ENCODE measurements at regions not wholly inside any gene's neighbourhood (a gene's known extent, or its start where the extent isn't known, plus 50 kb on each side); places are given as distances from the start of the nearest gene placed in this dataset.

GRCh38 chr14:39946807-39947206, 514.6 kb upstream of the FBXO33 start:
- DNase-seq (ENCODE audit: extremely low read depth in 1 of 2, low read depth in 1 of 2), result no peak

GRCh38 chr14:39939023-39939422, 506.8 kb upstream of the FBXO33 start:
- no peak for DNase-seq (ENCODE audit: extremely low read depth in 1 of 2, low read depth in 1 of 2)

- no peak for DNase-seq (ENCODE audit: extremely low read depth in 1 of 2, low read depth in 1 of 2)
Observed at GRCh38 chr14:39912192-39913100, 480.2 kb upstream of the FBXO33 start.

- no peak for DNase-seq (ENCODE audit: extremely low read depth in 1 of 2, low read depth in 1 of 2)
Observed at GRCh38 chr14:39897657-39898056, 465.4 kb upstream of the FBXO33 start.

GRCh38 chr14:39890026-39890425, 457.8 kb upstream of the FBXO33 start:
- DNase-seq (ENCODE audit: extremely low read depth in 1 of 2, low read depth in 1 of 2), result no peak

- DNase-seq (ENCODE audit: extremely low read depth in 1 of 2, low read depth in 1 of 2), result no peak
Observed at GRCh38 chr14:39884091-39884490, 451.9 kb upstream of the FBXO33 start.

- DNase-seq (ENCODE audit: extremely low read depth in 1 of 2, low read depth in 1 of 2), result no peak
Observed at GRCh38 chr14:39880965-39881364, 448.7 kb upstream of the FBXO33 start.

GRCh38 chr14:39880106-39880695, 448.0 kb upstream of the FBXO33 start:
- no peak for DNase-seq (ENCODE audit: extremely low read depth in 1 of 2, low read depth in 1 of 2)

GRCh38 chr14:39877577-39878190, 445.5 kb upstream of the FBXO33 start:
- no peak for DNase-seq (ENCODE audit: extremely low read depth in 1 of 2, low read depth in 1 of 2)

GRCh38 chr14:39876916-39877315, 444.7 kb upstream of the FBXO33 start:
- DNase-seq (ENCODE audit: extremely low read depth in 1 of 2, low read depth in 1 of 2), result no peak

- no peak for DNase-seq (ENCODE audit: extremely low read depth in 1 of 2, low read depth in 1 of 2)
Observed at GRCh38 chr14:39875028-39875427, 442.8 kb upstream of the FBXO33 start.

GRCh38 chr14:39873791-39874190, 441.6 kb upstream of the FBXO33 start:
- no peak for DNase-seq (ENCODE audit: extremely low read depth in 1 of 2, low read depth in 1 of 2)

GRCh38 chr14:39868949-39869348, 436.7 kb upstream of the FBXO33 start:
- no peak for DNase-seq (ENCODE audit: extremely low read depth in 1 of 2, low read depth in 1 of 2)

GRCh38 chr14:39868251-39868650, 436.0 kb upstream of the FBXO33 start:
- no peak for DNase-seq (ENCODE audit: extremely low read depth in 1 of 2, low read depth in 1 of 2)

GRCh38 chr14:39863441-39863840, 431.2 kb upstream of the FBXO33 start:
- DNase-seq (ENCODE audit: extremely low read depth in 1 of 2, low read depth in 1 of 2), result no peak

GRCh38 chr14:39861696-39862095, 429.5 kb upstream of the FBXO33 start:
- DNase-seq (ENCODE audit: extremely low read depth in 1 of 2, low read depth in 1 of 2), result no peak

- DNase-seq (ENCODE audit: extremely low read depth in 1 of 2, low read depth in 1 of 2), result no peak
Observed at GRCh38 chr14:39861229-39861600, 429.0 kb upstream of the FBXO33 start.

- DNase-seq (ENCODE audit: extremely low read depth in 1 of 2, low read depth in 1 of 2), result no peak
Observed at GRCh38 chr14:39860596-39861228, 428.5 kb upstream of the FBXO33 start.

- DNase-seq (ENCODE audit: extremely low read depth in 1 of 2, low read depth in 1 of 2), result no peak
Observed at GRCh38 chr14:39859314-39859713, 427.1 kb upstream of the FBXO33 start.

GRCh38 chr14:39857376-39858055, 425.3 kb upstream of the FBXO33 start:
- no peak for DNase-seq (ENCODE audit: extremely low read depth in 1 of 2, low read depth in 1 of 2)

GRCh38 chr14:39853441-39853840, 421.2 kb upstream of the FBXO33 start:
- DNase-seq (ENCODE audit: extremely low read depth in 1 of 2, low read depth in 1 of 2), result no peak
